HepG2 (cell line): ENCODE measurements at regions not wholly inside any gene's neighbourhood (a gene's known extent, or its start where the extent isn't known, plus 50 kb on each side); places are given as distances from the start of the nearest gene placed in this dataset.

ENCODE experiments used
- ATAC-seq: fragments of 200-7000 bp; cut with Tn5 transposase; 3 replicates; pipeline ENCODE4 v1.9.1; 2020; ENCODE audit warnings: mild to moderate bottlenecking, moderate library complexity
- BruUV-seq: library from RNA; stranded (reverse); fragments of 400-500 nt; replicated peaks from 2 replicates; lab custom pipeline; 2021; lab: Mats Ljungman, UMichigan
- CTCF ChIA-PET: fragments of 300-600 bp; formaldehyde crosslinking; extraction: SDS; loops from one replicate; lab custom pipeline; 2021; ENCODE audit warnings: low total read pairs, inconsistent platforms, low intra/inter-chr PET ratio; lab: Yijun Ruan, JAX
- POLR2A ChIA-PET: fragments of 350-600 bp; sonication (Branson Sonifier 250); formaldehyde crosslinking; loops from one replicate; lab custom pipeline; 2020; ENCODE audit warnings: antibody characterized with exemption, inconsistent platforms; lab: Yijun Ruan, JAX
- DNase-seq: peaks from one replicate; pipeline ENCODE4 v3.0.0-alpha.2; 2015; ENCODE audit warnings: low spot score
- FAIRE-seq: peaks from 3 replicates; lab custom pipeline; 2011; peaks lifted over from hg19 to GRCh38; lab: Jason Lieb, UNC
- H2AFZ ChIP-seq: one replicate; pipeline ENCODE4 v1.6.1; 2011; ENCODE audit warnings: low read length, inconsistent platforms
- H3K27ac ChIP-seq: fragments of 300-600 bp; 3 replicates; pipeline ENCODE4 v1.8.0; 2011; ENCODE audit warnings: mixed run types, mild to moderate bottlenecking, mixed read lengths, low read length, inconsistent platforms; ENCODE audit not compliant: insufficient read depth; ENCODE audit errors: extremely low read length
- H3K27me3 ChIP-seq, 2 experiments: fragments of 200-600 bp in 1 of 2; 2 replicates in 1 of 2; 3 replicates in 1 of 2; pipeline versions ENCODE4 v1.6.0 to v1.8.0; 2011; ENCODE audit warnings: low read length in 2 of 2, mild to moderate bottlenecking in 2 of 2, moderate library complexity in 2 of 2, inconsistent platforms in 1 of 2; ENCODE audit not compliant: insufficient read depth in 2 of 2, control insufficient read depth in 1 of 2
- H3K36me3 ChIP-seq, 2 experiments: fragments of 200-600 bp in 1 of 2; replicated peaks in 1 of 2; 2 replicates in 1 of 2; 3 replicates in 1 of 2; pipeline versions ENCODE4 v1.5.1 to v1.8.0; 2011; ENCODE audit warnings: low read length in 2 of 2, inconsistent platforms in 1 of 2; ENCODE audit not compliant: insufficient read depth in 2 of 2, control insufficient read depth in 1 of 2
- H3K4me1 ChIP-seq: 2 replicates; pipeline ENCODE4 v1.5.1; 2012; ENCODE audit warnings: low read length, inconsistent platforms; ENCODE audit not compliant: insufficient read depth
- H3K4me2 ChIP-seq: 2 replicates; pipeline ENCODE4 v1.6.0; 2011; ENCODE audit warnings: low read depth, low read length, inconsistent platforms
- H3K4me3 ChIP-seq, 3 experiments: fragments of 200-600 bp in 1 of 3; sonication (generic), shearing (Covaris generic) in 1 of 3; replicated peaks in 1 of 3; 2 replicates each; pipeline ENCODE4 v1.5.1; 2011 to 2016; ENCODE audit warnings: low read length in 3 of 3, inconsistent platforms in 2 of 3, low read depth in 2 of 3, mild to moderate bottlenecking in 2 of 3, control low read depth in 1 of 3, mixed read lengths in 1 of 3; ENCODE audit not compliant: insufficient read depth in 1 of 3
- H3K79me2 ChIP-seq: one replicate; pipeline ENCODE4 v1.6.1; 2011; ENCODE audit warnings: low read length, inconsistent platforms; ENCODE audit not compliant: insufficient read depth
- H3K9ac ChIP-seq: 2 replicates; pipeline ENCODE4 v1.6.0; 2011; ENCODE audit warnings: mild to moderate bottlenecking, low read depth, low read length, inconsistent platforms; ENCODE audit not compliant: insufficient read depth
- H3K9me3 ChIP-seq: 2 replicates; pipeline ENCODE4 v1.5.1; 2012; ENCODE audit warnings: mild to moderate bottlenecking, low read length
- H4K20me1 ChIP-seq: 2 replicates; pipeline ENCODE4 v1.6.0; 2011; ENCODE audit warnings: inconsistent platforms, mild to moderate bottlenecking, low read length, moderate library complexity; ENCODE audit not compliant: insufficient read depth
- BHLHE40 ChIP-seq: IDR thresholded peaks from 2 replicates; pipeline ENCODE4 v1.6.1; 2011; ENCODE audit warnings: low read length, improper control_type of control experiment
- DNMT3B ChIP-seq: conservative IDR thresholded peaks from 2 replicates; pipeline ENCODE4 v1.6.1; 2016; ENCODE audit warnings: missing biosample characterization, control low read depth
- E2F5 ChIP-seq: sonication (generic); formaldehyde crosslinking; conservative IDR thresholded peaks from 2 replicates; pipeline ENCODE4 v1.4.0; 2020; ENCODE audit warnings: missing genetic modification reagents
- EP300 ChIP-seq, 3 experiments: sonication (generic) in 1 of 3; formaldehyde crosslinking in 1 of 3; IDR thresholded peaks; 2 replicates each; pipeline versions ENCODE4 v1.5.1 to v1.6.1; 2011 to 2020; ENCODE audit warnings: low read depth in 2 of 3, low read length in 2 of 3, borderline replicate concordance in 1 of 3, improper control_type of control experiment in 1 of 3, mild to moderate bottlenecking in 1 of 3, missing genetic modification reagents in 1 of 3, moderate library complexity in 1 of 3
- GTF3A ChIP-seq: sonication (generic); formaldehyde crosslinking; conservative IDR thresholded peaks from 2 replicates; pipeline ENCODE4 v1.4.0; 2020; ENCODE audit warnings: mild to moderate bottlenecking, missing genetic modification reagents
- HMGXB3 ChIP-seq: sonication (generic); formaldehyde crosslinking; IDR thresholded peaks from 2 replicates; pipeline ENCODE4 v1.4.0; 2020; ENCODE audit warnings: missing genetic modification reagents, borderline replicate concordance
- HNF1B ChIP-seq: sonication (generic); formaldehyde crosslinking; IDR thresholded peaks from 2 replicates; pipeline ENCODE4 v1.5.1; 2020; ENCODE audit warnings: mild to moderate bottlenecking, moderate library complexity, missing genetic modification reagents
- SCMH1 ChIP-seq: sonication (generic); formaldehyde crosslinking; IDR thresholded peaks from 2 replicates; pipeline ENCODE4 v1.9.0; 2021; ENCODE audit warnings: missing genetic modification reagents, mild to moderate bottlenecking, borderline replicate concordance
- SKI ChIP-seq: fragments of 450-650 bp; IDR thresholded peaks from one replicate; pipeline ENCODE4 v1.6.1; 2018; ENCODE audit warnings: mild to moderate bottlenecking; ENCODE audit not compliant: partially characterized antibody
- SMAD9 ChIP-seq: sonication (generic); formaldehyde crosslinking; IDR thresholded peaks from 2 replicates; pipeline ENCODE4 v1.5.1; 2020; ENCODE audit warnings: mild to moderate bottlenecking, missing genetic modification reagents
- XRCC5 ChIP-seq: fragments of 200-400 bp; formaldehyde crosslinking; optimal IDR thresholded peaks from 2 replicates; pipeline ENCODE3; 2017; ENCODE audit warnings: mild to moderate bottlenecking, low read length
- YEATS2 ChIP-seq: sonication (generic); formaldehyde crosslinking; IDR thresholded peaks from 2 replicates; pipeline ENCODE4 v1.4.0; 2020; ENCODE audit warnings: missing genetic modification reagents, borderline replicate concordance
- WGBS: methylation state at CpG from one replicate; pipeline ENCODE4 v1.1.6; 2017; ENCODE audit warnings: low lambda C conversion rate; 5-methylcytosine and 5-hydroxymethylcytosine counted together
- in situ Hi-C: cut with HindIII; loops from 2 replicates; pipeline ENCODE4 v1.10.0; 2017; ENCODE audit warnings: low pct_unique_long_range_greater_than_20kb; ENCODE audit not compliant: extremely low pct_ligation_motif_present
- intact Hi-C: fragments of 100-400 bp; cut with micrococcal nuclease; formaldehyde crosslinking; loops from one replicate; pipeline ENCODE4 v1.10.0; 2022; ENCODE audit not compliant: unreplicated experiment
- TF ChIP-seq, protein P1 (sequence below): sonication (generic); formaldehyde crosslinking; IDR thresholded peaks from 2 replicates; pipeline ENCODE4 v1.5.0; 2020; ENCODE audit warnings: missing genetic modification reagents

DNA sequence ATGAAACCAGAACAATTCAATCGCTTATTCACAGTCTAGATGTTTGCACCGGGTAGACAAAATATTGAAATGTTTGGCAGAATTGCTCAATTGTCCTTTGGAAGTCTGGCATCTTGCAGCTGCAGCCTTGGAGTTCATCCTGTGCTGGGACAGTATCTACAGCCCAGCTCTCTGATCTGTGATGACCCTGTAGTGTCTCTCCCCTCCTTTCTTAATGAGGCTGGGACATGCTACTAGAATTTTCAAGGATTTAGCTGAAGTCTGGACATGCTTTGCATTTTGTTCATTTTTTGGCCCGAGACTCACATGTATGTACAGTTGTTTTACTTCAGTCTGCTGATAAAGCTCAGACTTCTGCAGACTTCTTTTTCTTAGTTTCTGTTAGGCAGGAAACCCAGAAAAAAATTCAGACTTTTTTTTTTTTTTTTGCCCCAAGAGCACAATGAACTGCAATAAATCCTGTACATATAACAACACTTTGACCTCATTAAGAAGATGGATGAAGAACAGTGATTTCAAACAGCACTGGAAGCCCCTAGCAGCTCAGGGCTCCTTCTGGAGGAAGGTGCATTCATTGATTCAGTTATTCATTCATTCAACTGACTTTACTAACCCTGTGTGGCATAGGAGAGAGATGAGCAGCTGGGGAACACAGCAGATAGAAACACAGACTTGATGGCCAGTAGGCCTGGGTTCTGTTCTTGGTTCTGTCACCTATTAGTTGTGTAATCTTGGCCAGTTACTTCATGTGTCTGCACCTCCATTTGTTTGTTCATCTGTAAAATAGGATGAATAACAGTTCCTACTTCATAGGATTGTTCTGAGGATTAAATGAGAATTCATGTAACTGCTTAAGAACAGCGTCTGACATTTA lies 210.0 kb downstream of the MAP2K4 start:
- no peak for TF ChIP-seq SCMH1
- no peak for TF ChIP-seq E2F5 (CRISPR knock-in tag)
- TF ChIP-seq SMAD9 (CRISPR knock-in tag), result no peak
- no peak for TF ChIP-seq YEATS2 (CRISPR knock-in tag)
- TF ChIP-seq HNF1B (CRISPR knock-in tag), result no peak
- TF ChIP-seq XRCC5, result no peak
- no peak for TF ChIP-seq DNMT3B (CRISPR knock-in tag)
- no peak for TF ChIP-seq HMGXB3 (CRISPR knock-in tag)
- TF ChIP-seq SKI, result no peak
- no peak for TF ChIP-seq EP300 (IDR thresholded peaks at IDR 0.05; ENCODE audit: low read depth in 2 of 2, low read length in 2 of 2)
- no peak for TF ChIP-seq EP300 (CRISPR knock-in tag; IDR thresholded peaks at IDR 0.05; ENCODE audit: borderline replicate concordance)
- no peak for TF ChIP-seq GTF3A
- TF ChIP-seq, protein P1, sequence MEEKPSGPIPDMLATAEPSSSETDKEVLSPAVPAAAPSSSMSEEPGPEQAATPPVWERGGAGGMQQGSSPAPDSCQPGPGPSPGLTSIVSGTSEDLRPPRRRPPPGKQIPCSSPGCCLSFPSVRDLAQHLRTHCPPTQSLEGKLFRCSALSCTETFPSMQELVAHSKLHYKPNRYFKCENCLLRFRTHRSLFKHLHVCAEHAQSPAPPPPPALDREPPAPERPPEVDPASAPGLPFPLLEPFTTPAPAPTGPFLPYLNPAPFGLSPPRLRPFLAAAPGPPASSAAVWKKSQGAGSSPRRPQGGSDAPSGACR (CRISPR knock-in tag), result no peak
- TF ChIP-seq BHLHE40, result no peak
- no peaks in the 10 kb centered on the region for H4K20me1 ChIP-seq
- no peak for ATAC-seq
- H3K79me2 ChIP-seq, result no peaks in the 10 kb centered on the region
- no peak overlapping the region for H3K4me3 ChIP-seq
- ChIA-PET CTCF (no interaction called here), POLR2A (no interaction called here)
- no peak overlapping the region for H3K27ac ChIP-seq
- FAIRE-seq, result no peak
- intact Hi-C loops, result no loop called here
- H3K27me3 ChIP-seq, result peaks cover 0 to 2% of the 10 kb centered on the region in 2 experiments; a peak in 1 of 5 replicates
- WGBS, result 11% methylated on average over 4 of the region's 4 CpGs
- no peak overlapping the region for H2AFZ ChIP-seq
- no peak overlapping the region for H3K4me2 ChIP-seq
- no peak for DNase-seq
- H3K9ac ChIP-seq, result no peak overlapping the region
- in situ Hi-C loops, result no loop called here
- no peaks in the 10 kb centered on the region for H3K4me1 ChIP-seq
- BruUV-seq, result no TSS peak
- H3K36me3 ChIP-seq, result no peaks in the 10 kb centered on the region
- no peaks in the 10 kb centered on the region for H3K9me3 ChIP-seq
